HepG2 (cell line): ENCODE measurements at regions not wholly inside any gene's neighbourhood (a gene's known extent, or its start where the extent isn't known, plus 50 kb on each side); places are given as distances from the start of the nearest gene placed in this dataset.

Experiments used
- ATAC-seq: fragments of 200-7000 bp; cut with Tn5 transposase; 3 replicates; pipeline ENCODE4 v1.9.1; 2020; ENCODE audit warnings: mild to moderate bottlenecking, moderate library complexity
- BruUV-seq: library from RNA; stranded (reverse); fragments of 400-500 nt; replicated peaks from 2 replicates; lab custom pipeline; 2021; lab: Mats Ljungman, UMichigan
- CTCF ChIA-PET: fragments of 300-600 bp; formaldehyde crosslinking; extraction: SDS; loops from one replicate; lab custom pipeline; 2021; ENCODE audit warnings: low total read pairs, inconsistent platforms, low intra/inter-chr PET ratio; lab: Yijun Ruan, JAX
- POLR2A ChIA-PET: fragments of 350-600 bp; sonication (Branson Sonifier 250); formaldehyde crosslinking; loops from one replicate; lab custom pipeline; 2020; ENCODE audit warnings: antibody characterized with exemption, inconsistent platforms; lab: Yijun Ruan, JAX
- DNase-seq: peaks from one replicate; pipeline ENCODE4 v3.0.0-alpha.2; 2015; ENCODE audit warnings: low spot score
- FAIRE-seq: peaks from 3 replicates; lab custom pipeline; 2011; peaks lifted over from hg19 to GRCh38; lab: Jason Lieb, UNC
- H2AFZ ChIP-seq: one replicate; pipeline ENCODE4 v1.6.1; 2011; ENCODE audit warnings: low read length, inconsistent platforms
- H3K27ac ChIP-seq: fragments of 300-600 bp; 3 replicates; pipeline ENCODE4 v1.8.0; 2011; ENCODE audit warnings: mixed run types, mild to moderate bottlenecking, mixed read lengths, low read length, inconsistent platforms; ENCODE audit not compliant: insufficient read depth; ENCODE audit errors: extremely low read length
- H3K27me3 ChIP-seq, 2 experiments: fragments of 200-600 bp in 1 of 2; 2 replicates in 1 of 2; 3 replicates in 1 of 2; pipeline versions ENCODE4 v1.6.0 to v1.8.0; 2011; ENCODE audit warnings: low read length in 2 of 2, mild to moderate bottlenecking in 2 of 2, moderate library complexity in 2 of 2, inconsistent platforms in 1 of 2; ENCODE audit not compliant: insufficient read depth in 2 of 2, control insufficient read depth in 1 of 2
- H3K36me3 ChIP-seq, 2 experiments: fragments of 200-600 bp in 1 of 2; replicated peaks in 1 of 2; 2 replicates in 1 of 2; 3 replicates in 1 of 2; pipeline versions ENCODE4 v1.5.1 to v1.8.0; 2011; ENCODE audit warnings: low read length in 2 of 2, inconsistent platforms in 1 of 2; ENCODE audit not compliant: insufficient read depth in 2 of 2, control insufficient read depth in 1 of 2
- H3K4me1 ChIP-seq: 2 replicates; pipeline ENCODE4 v1.5.1; 2012; ENCODE audit warnings: low read length, inconsistent platforms; ENCODE audit not compliant: insufficient read depth
- H3K4me2 ChIP-seq: 2 replicates; pipeline ENCODE4 v1.6.0; 2011; ENCODE audit warnings: low read depth, low read length, inconsistent platforms
- H3K4me3 ChIP-seq, 3 experiments: fragments of 200-600 bp in 1 of 3; sonication (generic), shearing (Covaris generic) in 1 of 3; replicated peaks in 1 of 3; 2 replicates each; pipeline ENCODE4 v1.5.1; 2011 to 2016; ENCODE audit warnings: low read length in 3 of 3, inconsistent platforms in 2 of 3, low read depth in 2 of 3, mild to moderate bottlenecking in 2 of 3, control low read depth in 1 of 3, mixed read lengths in 1 of 3; ENCODE audit not compliant: insufficient read depth in 1 of 3
- H3K79me2 ChIP-seq: one replicate; pipeline ENCODE4 v1.6.1; 2011; ENCODE audit warnings: low read length, inconsistent platforms; ENCODE audit not compliant: insufficient read depth
- H3K9ac ChIP-seq: 2 replicates; pipeline ENCODE4 v1.6.0; 2011; ENCODE audit warnings: mild to moderate bottlenecking, low read depth, low read length, inconsistent platforms; ENCODE audit not compliant: insufficient read depth
- H3K9me3 ChIP-seq: 2 replicates; pipeline ENCODE4 v1.5.1; 2012; ENCODE audit warnings: mild to moderate bottlenecking, low read length
- H4K20me1 ChIP-seq: 2 replicates; pipeline ENCODE4 v1.6.0; 2011; ENCODE audit warnings: inconsistent platforms, mild to moderate bottlenecking, low read length, moderate library complexity; ENCODE audit not compliant: insufficient read depth
- GTF2F1 ChIP-seq: fragments of 150-350 bp; IDR thresholded peaks from 2 replicates; pipeline ENCODE4 v1.6.1; 2014; ENCODE audit warnings: low read length
- GZF1 ChIP-seq: sonication (generic); formaldehyde crosslinking; IDR thresholded peaks from 2 replicates; pipeline ENCODE4 v1.5.1; 2020; ENCODE audit warnings: mild to moderate bottlenecking, missing genetic modification reagents
- HCFC1 ChIP-seq: fragments of 150-350 bp; IDR thresholded peaks from 2 replicates; pipeline ENCODE4 v1.6.1; 2014; ENCODE audit warnings: low read depth, low read length
- MAFG ChIP-seq: sonication (generic); formaldehyde crosslinking; IDR thresholded peaks from 2 replicates; pipeline ENCODE4 v1.5.1; 2020; ENCODE audit warnings: mild to moderate bottlenecking, missing genetic modification reagents
- MAZ ChIP-seq, 2 experiments: sonication (generic) in 1 of 2; formaldehyde crosslinking in 1 of 2; IDR thresholded peaks; 2 replicates each; pipeline versions ENCODE4 v1.5.0 to v1.6.1; 2012 to 2020; ENCODE audit warnings: low read depth in 2 of 2, mild to moderate bottlenecking in 2 of 2, borderline replicate concordance in 1 of 2, improper control_type of control experiment in 1 of 2, low read length in 1 of 2, missing genetic modification reagents in 1 of 2, moderate library complexity in 1 of 2
- MED1 ChIP-seq: sonication (generic); formaldehyde crosslinking; IDR thresholded peaks from 2 replicates; pipeline ENCODE4 v1.4.0; 2020; ENCODE audit warnings: missing genetic modification reagents
- NFATC3 ChIP-seq: sonication (generic); formaldehyde crosslinking; IDR thresholded peaks from 2 replicates; pipeline ENCODE4 v1.5.1; 2020; ENCODE audit warnings: mild to moderate bottlenecking, missing genetic modification reagents
- PITX1 ChIP-seq: sonication (generic); formaldehyde crosslinking; IDR thresholded peaks from 2 replicates; pipeline ENCODE4 v1.5.1; 2020; ENCODE audit warnings: mild to moderate bottlenecking, missing genetic modification reagents
- SATB2 ChIP-seq: sonication (generic); formaldehyde crosslinking; IDR thresholded peaks from 2 replicates; pipeline ENCODE4 v1.5.0; 2020; ENCODE audit warnings: missing genetic modification reagents
- SMARCC2 ChIP-seq: fragments of 450-650 bp; IDR thresholded peaks from 2 replicates; pipeline ENCODE4 v1.6.1; 2017; ENCODE audit warnings: antibody characterized with exemption, mild to moderate bottlenecking
- SRF ChIP-seq: IDR thresholded peaks from 2 replicates; pipeline ENCODE4 v1.6.1; 2011; ENCODE audit warnings: mild to moderate bottlenecking, low read depth, low read length, moderate library complexity
- TOE1 ChIP-seq: sonication (generic); formaldehyde crosslinking; IDR thresholded peaks from 2 replicates; pipeline ENCODE4 v1.4.0; 2020; ENCODE audit warnings: mild to moderate bottlenecking, missing genetic modification reagents
- XBP1 ChIP-seq: sonication (generic); formaldehyde crosslinking; IDR thresholded peaks from 2 replicates; pipeline ENCODE4 v1.5.0; 2020; ENCODE audit warnings: missing genetic modification reagents
- in situ Hi-C: cut with HindIII; loops from 2 replicates; pipeline ENCODE4 v1.10.0; 2017; ENCODE audit warnings: low pct_unique_long_range_greater_than_20kb; ENCODE audit not compliant: extremely low pct_ligation_motif_present
- intact Hi-C: fragments of 100-400 bp; cut with micrococcal nuclease; formaldehyde crosslinking; loops from one replicate; pipeline ENCODE4 v1.10.0; 2022; ENCODE audit not compliant: unreplicated experiment
- TF ChIP-seq, protein P1 (sequence below): sonication (generic); formaldehyde crosslinking; IDR thresholded peaks from 2 replicates; pipeline ENCODE4 v1.5.1; 2020; ENCODE audit warnings: mild to moderate bottlenecking, missing genetic modification reagents, moderate library complexity
- TF ChIP-seq, protein P2 (sequence below): sonication (generic); formaldehyde crosslinking; IDR thresholded peaks from 2 replicates; pipeline ENCODE4 v1.5.0; 2020; ENCODE audit warnings: mild to moderate bottlenecking, missing genetic modification reagents
- TF ChIP-seq, protein P3 (sequence below): sonication (generic); formaldehyde crosslinking; IDR thresholded peaks from 2 replicates; pipeline ENCODE4 v1.5.0; 2020; ENCODE audit warnings: mild to moderate bottlenecking, missing genetic modification reagents, borderline replicate concordance

- no peak overlapping the region for H3K4me3 ChIP-seq
- no peak overlapping the region for H3K4me2 ChIP-seq
- ATAC-seq (no peak), DNase-seq (no peak), FAIRE-seq (no peak)
- intact Hi-C loops, result no loop called here
- no peaks in the 10 kb centered on the region for H4K20me1 ChIP-seq
- H3K79me2 ChIP-seq, result no peaks in the 10 kb centered on the region
- no peaks in the 10 kb centered on the region for H3K36me3 ChIP-seq
- BruUV-seq, result no TSS peak
- ChIA-PET POLR2A (no interaction called here), CTCF (no interaction called here)
- no peak overlapping the region for H3K27ac ChIP-seq
- no peak overlapping the region for H2AFZ ChIP-seq
- H3K4me1 ChIP-seq, result no peaks in the 10 kb centered on the region
- in situ Hi-C loops, result no loop called here
- H3K9me3 ChIP-seq, result peaks cover 87% of the 10 kb centered on the region
- H3K9ac ChIP-seq, result no peak overlapping the region
- no peaks in the 10 kb centered on the region for H3K27me3 ChIP-seq
- TF ChIP-seq, protein P1, sequence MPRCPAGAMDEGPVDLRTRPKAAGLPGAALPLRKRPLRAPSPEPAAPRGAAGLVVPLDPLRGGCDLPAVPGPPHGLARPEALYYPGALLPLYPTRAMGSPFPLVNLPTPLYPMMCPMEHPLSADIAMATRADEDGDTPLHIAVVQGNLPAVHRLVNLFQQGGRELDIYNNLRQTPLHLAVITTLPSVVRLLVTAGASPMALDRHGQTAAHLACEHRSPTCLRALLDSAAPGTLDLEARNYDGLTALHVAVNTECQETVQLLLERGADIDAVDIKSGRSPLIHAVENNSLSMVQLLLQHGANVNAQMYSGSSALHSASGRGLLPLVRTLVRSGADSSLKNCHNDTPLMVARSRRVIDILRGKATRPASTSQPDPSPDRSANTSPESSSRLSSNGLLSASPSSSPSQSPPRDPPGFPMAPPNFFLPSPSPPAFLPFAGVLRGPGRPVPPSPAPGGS (CRISPR knock-in tag), result no peak
- TF ChIP-seq PITX1 (CRISPR knock-in tag) (no peak), HCFC1 (no peak), SMARCC2 (no peak), SATB2 (CRISPR knock-in tag) (no peak), GTF2F1 (no peak), MAZ (IDR thresholded peaks at IDR 0.05; ENCODE audit: borderline replicate concordance, low read depth, low read length) (no peak), MAZ (CRISPR knock-in tag; IDR thresholded peaks at IDR 0.05; ENCODE audit: low read depth) (no peak), XBP1 (no peak), NFATC3 (CRISPR knock-in tag) (no peak), MAFG (no peak), GZF1 (CRISPR knock-in tag) (no peak), TOE1 (CRISPR knock-in tag) (no peak), SRF (no peak), MED1 (CRISPR knock-in tag) (no peak)
- TF ChIP-seq, protein P2, sequence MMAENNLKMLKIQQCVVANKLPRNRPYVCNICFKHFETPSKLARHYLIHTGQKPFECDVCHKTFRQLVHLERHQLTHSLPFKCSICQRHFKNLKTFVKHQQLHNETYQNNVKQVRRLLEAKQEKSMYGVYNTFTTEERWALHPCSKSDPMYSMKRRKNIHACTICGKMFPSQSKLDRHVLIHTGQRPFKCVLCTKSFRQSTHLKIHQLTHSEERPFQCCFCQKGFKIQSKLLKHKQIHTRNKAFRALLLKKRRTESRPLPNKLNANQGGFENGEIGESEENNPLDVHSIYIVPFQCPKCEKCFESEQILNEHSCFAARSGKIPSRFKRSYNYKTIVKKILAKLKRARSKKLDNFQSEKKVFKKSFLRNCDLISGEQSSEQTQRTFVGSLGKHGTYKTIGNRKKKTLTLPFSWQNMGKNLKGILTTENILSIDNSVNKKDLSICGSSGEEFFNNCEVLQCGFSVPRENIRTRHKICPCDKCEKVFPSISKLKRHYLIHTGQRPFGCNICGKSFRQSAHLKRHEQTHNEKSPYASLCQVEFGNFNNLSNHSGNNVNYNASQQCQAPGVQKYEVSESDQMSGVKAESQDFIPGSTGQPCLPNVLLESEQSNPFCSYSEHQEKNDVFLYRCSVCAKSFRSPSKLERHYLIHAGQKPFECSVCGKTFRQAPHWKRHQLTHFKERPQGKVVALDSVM, result no peak
- TF ChIP-seq, protein P3, sequence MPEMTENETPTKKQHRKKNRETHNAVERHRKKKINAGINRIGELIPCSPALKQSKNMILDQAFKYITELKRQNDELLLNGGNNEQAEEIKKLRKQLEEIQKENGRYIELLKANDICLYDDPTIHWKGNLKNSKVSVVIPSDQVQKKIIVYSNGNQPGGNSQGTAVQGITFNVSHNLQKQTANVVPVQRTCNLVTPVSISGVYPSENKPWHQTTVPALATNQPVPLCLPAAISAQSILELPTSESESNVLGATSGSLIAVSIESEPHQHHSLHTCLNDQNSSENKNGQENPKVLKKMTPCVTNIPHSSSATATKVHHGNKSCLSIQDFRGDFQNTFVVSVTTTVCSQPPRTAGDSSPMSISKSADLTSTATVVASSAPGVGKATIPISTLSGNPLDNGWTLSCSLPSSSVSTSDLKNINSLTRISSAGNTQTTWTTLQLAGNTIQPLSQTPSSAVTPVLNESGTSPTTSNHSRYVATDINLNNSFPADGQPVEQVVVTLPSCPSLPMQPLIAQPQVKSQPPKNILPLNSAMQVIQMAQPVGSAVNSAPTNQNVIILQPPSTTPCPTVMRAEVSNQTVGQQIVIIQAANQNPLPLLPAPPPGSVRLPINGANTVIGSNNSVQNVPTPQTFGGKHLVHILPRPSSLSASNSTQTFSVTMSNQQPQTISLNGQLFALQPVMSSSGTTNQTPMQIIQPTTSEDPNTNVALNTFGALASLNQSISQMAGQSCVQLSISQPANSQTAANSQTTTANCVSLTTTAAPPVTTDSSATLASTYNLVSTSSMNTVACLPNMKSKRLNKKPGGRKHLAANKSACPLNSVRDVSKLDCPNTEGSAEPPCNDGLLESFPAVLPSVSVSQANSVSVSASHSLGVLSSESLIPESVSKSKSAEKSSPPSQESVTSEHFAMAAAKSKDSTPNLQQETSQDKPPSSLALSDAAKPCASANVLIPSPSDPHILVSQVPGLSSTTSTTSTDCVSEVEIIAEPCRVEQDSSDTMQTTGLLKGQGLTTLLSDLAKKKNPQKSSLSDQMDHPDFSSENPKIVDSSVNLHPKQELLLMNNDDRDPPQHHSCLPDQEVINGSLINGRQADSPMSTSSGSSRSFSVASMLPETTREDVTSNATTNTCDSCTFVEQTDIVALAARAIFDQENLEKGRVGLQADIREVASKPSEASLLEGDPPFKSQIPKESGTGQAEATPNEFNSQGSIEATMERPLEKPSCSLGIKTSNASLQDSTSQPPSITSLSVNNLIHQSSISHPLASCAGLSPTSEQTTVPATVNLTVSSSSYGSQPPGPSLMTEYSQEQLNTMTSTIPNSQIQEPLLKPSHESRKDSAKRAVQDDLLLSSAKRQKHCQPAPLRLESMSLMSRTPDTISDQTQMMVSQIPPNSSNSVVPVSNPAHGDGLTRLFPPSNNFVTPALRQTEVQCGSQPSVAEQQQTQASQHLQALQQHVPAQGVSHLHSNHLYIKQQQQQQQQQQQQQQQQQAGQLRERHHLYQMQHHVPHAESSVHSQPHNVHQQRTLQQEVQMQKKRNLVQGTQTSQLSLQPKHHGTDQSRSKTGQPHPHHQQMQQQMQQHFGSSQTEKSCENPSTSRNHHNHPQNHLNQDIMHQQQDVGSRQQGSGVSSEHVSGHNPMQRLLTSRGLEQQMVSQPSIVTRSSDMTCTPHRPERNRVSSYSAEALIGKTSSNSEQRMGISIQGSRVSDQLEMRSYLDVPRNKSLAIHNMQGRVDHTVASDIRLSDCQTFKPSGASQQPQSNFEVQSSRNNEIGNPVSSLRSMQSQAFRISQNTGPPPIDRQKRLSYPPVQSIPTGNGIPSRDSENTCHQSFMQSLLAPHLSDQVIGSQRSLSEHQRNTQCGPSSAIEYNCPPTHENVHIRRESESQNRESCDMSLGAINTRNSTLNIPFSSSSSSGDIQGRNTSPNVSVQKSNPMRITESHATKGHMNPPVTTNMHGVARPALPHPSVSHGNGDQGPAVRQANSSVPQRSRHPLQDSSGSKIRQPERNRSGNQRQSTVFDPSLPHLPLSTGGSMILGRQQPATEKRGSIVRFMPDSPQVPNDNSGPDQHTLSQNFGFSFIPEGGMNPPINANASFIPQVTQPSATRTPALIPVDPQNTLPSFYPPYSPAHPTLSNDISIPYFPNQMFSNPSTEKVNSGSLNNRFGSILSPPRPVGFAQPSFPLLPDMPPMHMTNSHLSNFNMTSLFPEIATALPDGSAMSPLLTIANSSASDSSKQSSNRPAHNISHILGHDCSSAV (CRISPR knock-in tag), result no peak
Measured at GRCh38 chr2:147320146-147320545, 524.7 kb upstream of the ACVR2A start.
